ENCODE measurements at regions not wholly inside any gene's neighbourhood (a gene's known extent, or its start where the extent isn't known, plus 50 kb on each side); places are given as distances from the start of the nearest gene placed in this dataset.

- 52 to 60% (median 53%) methylated on average over 2 of the region's 2 CpGs for WGBS, 3 donors
- Histone ChIP-seq H3K4me1 (no peaks in the 10 kb centered on the region), H3K9me3 (no peaks in the 10 kb centered on the region), H3K4me3 (no peak overlapping the region), H3K36me3 (ENCODE audit: insufficient read depth in 1 of 2, low read depth in 1 of 2) (no peaks in the 10 kb centered on the region), H3K27me3 (ENCODE audit: insufficient read depth in 3 of 3, low read length in 2 of 3) (peaks cover 0 to 5% (median 5%) of the 10 kb centered on the region in 3 donors), H3K27ac (no peak overlapping the region)
- no peak for ATAC-seq
- intact Hi-C loops (cut with DNase I), result loop anchor here in 1 of 2 donors (10.0 kb wide), 1 partner anchor 572 kb away; no protein-coding TSS in a partner anchor
- DNase-seq, result no peak
- no peak for TF ChIP-seq CTCF (IDR thresholded peaks at IDR 0.05)
These were observed 124.4 kb upstream of the TOPAZ1 start for GRCh38 chr3:44117239-44117638.

GRCh38 chr3:44117736-44118135 is 124.0 kb upstream of the TOPAZ1 start:
- H3K36me3 ChIP-seq (ENCODE audit: insufficient read depth in 1 of 2, low read depth in 1 of 2), result no peaks in the 10 kb centered on the region
- intact Hi-C loops (cut with DNase I), result loop anchor here in 1 of 2 donors (10.0 kb wide), 1 partner anchor 573 kb away; no protein-coding TSS in a partner anchor
- H3K27ac ChIP-seq, result no peak overlapping the region
- TF ChIP-seq CTCF (IDR thresholded peaks at IDR 0.05), result no peak
- no peaks in the 10 kb centered on the region for H3K4me1 ChIP-seq
- H3K27me3 ChIP-seq (ENCODE audit: insufficient read depth in 3 of 3, low read length in 2 of 3), result peaks cover 0 to 5% (median 5%) of the 10 kb centered on the region in 3 donors
- 75 to 78% (median 78%) methylated on average over 5 of the region's 5 CpGs for WGBS, 3 donors
- ATAC-seq, result no peak
- DNase-seq, result no peak
- H3K9me3 ChIP-seq, result no peaks in the 10 kb centered on the region
- no peak overlapping the region for H3K4me3 ChIP-seq

GRCh38 chr3:44120721-44121582 is 120.7 kb upstream of the TOPAZ1 start:
- WGBS, 3 donors, result 45 to 56% (median 53%) methylated on average over 6 of the region's 6 CpGs

GRCh38 chr3:44125246-44125645 is 116.4 kb upstream of the TOPAZ1 start:
- Histone ChIP-seq H3K9me3 (no peaks in the 10 kb centered on the region), H3K4me3 (no peak overlapping the region), H3K4me1 (no peaks in the 10 kb centered on the region), H3K36me3 (ENCODE audit: insufficient read depth in 1 of 2, low read depth in 1 of 2) (no peaks in the 10 kb centered on the region), H3K27ac (no peak overlapping the region), H3K27me3 (ENCODE audit: insufficient read depth in 3 of 3, low read length in 2 of 3) (no peaks in the 10 kb centered on the region)
- TF ChIP-seq CTCF (IDR thresholded peaks at IDR 0.05), result no peak
- ATAC-seq (no peak), DNase-seq (no peak)
- WGBS, 3 donors, result 88 to 95% (median 93%) methylated on average over 2 of the region's 2 CpGs
- intact Hi-C loops (cut with DNase I), result no loop called here

More at GRCh38 chr3:44120721-44121582, 120.7 kb upstream of the TOPAZ1 start:
- no peaks in the 10 kb centered on the region for H3K36me3 ChIP-seq (ENCODE audit: insufficient read depth in 1 of 2, low read depth in 1 of 2)
- H3K9me3 ChIP-seq, result no peaks in the 10 kb centered on the region
- no peak overlapping the region for H3K27ac ChIP-seq
- no peak for TF ChIP-seq CTCF (IDR thresholded peaks at IDR 0.05)
- DNase-seq (no peak), ATAC-seq (no peak)
- H3K27me3 ChIP-seq (ENCODE audit: insufficient read depth in 3 of 3, low read length in 2 of 3), result no peaks in the 10 kb centered on the region
- no peaks in the 10 kb centered on the region for H3K4me1 ChIP-seq
- no peak overlapping the region for H3K4me3 ChIP-seq
- intact Hi-C loops (cut with DNase I), result no loop called here

Data from psoas muscle (tissue), 7 donors.